ENCODE measurements at regions not wholly inside any gene's neighbourhood (a gene's known extent, or its start where the extent isn't known, plus 50 kb on each side); places are given as distances from the start of the nearest gene placed in this dataset.
"Not testable (repeated sequence)": the region's sequence is repeated elsewhere in the genome, so short reads cannot be mapped to it uniquely, and the experiment has no call there.

- Histone ChIP-seq H3K4me3 (no peak overlapping the region), H3K36me3 (no peaks in the 10 kb centered on the region), H3K27me3 (no peaks in the 10 kb centered on the region), H3K27ac (no peak overlapping the region), H3K9me3 (no peaks in the 10 kb centered on the region), H3K4me1 (no peaks in the 10 kb centered on the region)
- in situ Hi-C loops (cut with MboI; ENCODE audit: low sequenced_read_pairs in 4 of 4) (no loop called here), intact Hi-C loops (cut with DNase I; ENCODE audit: low total_unique reads) (no loop called here)
- DNase-seq (no peak), ATAC-seq (no peak)
- no peak for TF ChIP-seq POLR2A (IDR thresholded peaks at IDR 0.05)
- TF ChIP-seq, protein P1, sequence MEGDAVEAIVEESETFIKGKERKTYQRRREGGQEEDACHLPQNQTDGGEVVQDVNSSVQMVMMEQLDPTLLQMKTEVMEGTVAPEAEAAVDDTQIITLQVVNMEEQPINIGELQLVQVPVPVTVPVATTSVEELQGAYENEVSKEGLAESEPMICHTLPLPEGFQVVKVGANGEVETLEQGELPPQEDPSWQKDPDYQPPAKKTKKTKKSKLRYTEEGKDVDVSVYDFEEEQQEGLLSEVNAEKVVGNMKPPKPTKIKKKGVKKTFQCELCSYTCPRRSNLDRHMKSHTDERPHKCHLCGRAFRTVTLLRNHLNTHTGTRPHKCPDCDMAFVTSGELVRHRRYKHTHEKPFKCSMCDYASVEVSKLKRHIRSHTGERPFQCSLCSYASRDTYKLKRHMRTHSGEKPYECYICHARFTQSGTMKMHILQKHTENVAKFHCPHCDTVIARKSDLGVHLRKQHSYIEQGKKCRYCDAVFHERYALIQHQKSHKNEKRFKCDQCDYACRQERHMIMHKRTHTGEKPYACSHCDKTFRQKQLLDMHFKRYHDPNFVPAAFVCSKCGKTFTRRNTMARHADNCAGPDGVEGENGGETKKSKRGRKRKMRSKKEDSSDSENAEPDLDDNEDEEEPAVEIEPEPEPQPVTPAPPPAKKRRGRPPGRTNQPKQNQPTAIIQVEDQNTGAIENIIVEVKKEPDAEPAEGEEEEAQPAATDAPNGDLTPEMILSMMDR (IDR thresholded peaks at IDR 0.05 in 4 of 5, conservative IDR thresholded peaks at IDR 0.05 in 1 of 5), result no peak
Observed at GRCh38 chr5:17999858-18000257, 365.6 kb downstream of the TAF11L14 start.

- no peak overlapping the region for H3K4me3 ChIP-seq
- in situ Hi-C loops (cut with MboI; ENCODE audit: low sequenced_read_pairs in 4 of 4) (no loop called here), intact Hi-C loops (cut with DNase I; ENCODE audit: low total_unique reads) (no loop called here)
- ATAC-seq (no peak), DNase-seq (no peak)
- H3K27me3 ChIP-seq, result no peaks in the 10 kb centered on the region
- H3K27ac ChIP-seq, result no peak overlapping the region
- H3K36me3 ChIP-seq, result no peaks in the 10 kb centered on the region
- no peaks in the 10 kb centered on the region for H3K9me3 ChIP-seq
- TF ChIP-seq, protein P1 (IDR thresholded peaks at IDR 0.05 in 4 of 5, conservative IDR thresholded peaks at IDR 0.05 in 1 of 5), result no peak
- TF ChIP-seq POLR2A (IDR thresholded peaks at IDR 0.05), result no peak
- H3K4me1 ChIP-seq, result no peaks in the 10 kb centered on the region
Observed at GRCh38 chr5:18000744-18001143, 366.5 kb downstream of the TAF11L14 start.

DNA sequence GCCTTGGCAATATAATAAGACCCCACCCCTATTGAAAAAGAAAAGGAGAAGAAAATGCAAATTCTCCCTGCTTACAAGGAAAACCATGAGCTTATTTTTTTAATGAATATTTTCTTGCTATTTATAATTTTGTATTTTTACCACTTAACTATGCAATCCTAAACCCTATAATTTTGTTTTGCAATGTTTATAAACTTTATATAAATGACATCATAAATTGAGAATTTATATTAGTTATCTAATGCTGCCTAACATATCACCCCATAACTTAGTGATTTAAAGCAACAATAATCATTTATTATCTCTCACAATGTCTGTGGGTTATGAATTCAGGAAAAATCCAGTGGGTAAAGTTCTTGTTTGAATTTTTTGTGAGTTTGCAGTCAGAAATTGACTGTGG is 369.1 kb downstream of the TAF11L14 start:
- H3K27me3 ChIP-seq, result no peaks in the 10 kb centered on the region
- in situ Hi-C loops (cut with MboI; ENCODE audit: low sequenced_read_pairs in 4 of 4), result no loop called here
- intact Hi-C loops (cut with DNase I; ENCODE audit: low total_unique reads), result no loop called here
- H3K4me3 ChIP-seq, result no peak overlapping the region
- H3K36me3 ChIP-seq, result no peaks in the 10 kb centered on the region
- no peaks in the 10 kb centered on the region for H3K9me3 ChIP-seq
- H3K27ac ChIP-seq, result no peak overlapping the region
- H3K4me1 ChIP-seq, result no peaks in the 10 kb centered on the region
- ATAC-seq (no peak), DNase-seq (no peak)
- TF ChIP-seq, protein P1 (IDR thresholded peaks at IDR 0.05 in 4 of 5, conservative IDR thresholded peaks at IDR 0.05 in 1 of 5), result no peak
- no peak for TF ChIP-seq POLR2A (IDR thresholded peaks at IDR 0.05)

DNA sequence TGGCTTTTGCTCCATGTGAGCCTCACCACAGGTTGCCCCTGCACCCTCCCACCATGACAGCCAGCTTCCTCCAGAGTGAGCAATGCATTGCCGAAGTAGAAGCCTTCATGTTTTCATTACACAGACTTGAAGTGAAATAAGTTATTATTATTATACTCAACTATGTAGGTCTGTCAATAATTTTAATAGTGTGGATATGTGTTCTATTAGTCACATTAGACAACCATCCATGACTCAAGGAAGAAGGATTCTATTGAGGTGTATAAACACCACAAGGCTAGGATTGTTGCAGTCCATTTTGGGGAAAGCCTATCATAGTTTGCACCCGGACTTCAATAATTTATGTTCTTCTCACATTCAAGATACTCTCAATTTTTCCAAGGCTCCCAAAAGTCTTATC is 369.5 kb downstream of the TAF11L14 start:
- Histone ChIP-seq H3K4me3 (no peak overlapping the region), H3K4me1 (no peaks in the 10 kb centered on the region), H3K36me3 (no peaks in the 10 kb centered on the region), H3K27me3 (no peaks in the 10 kb centered on the region), H3K9me3 (no peaks in the 10 kb centered on the region), H3K27ac (no peak overlapping the region)
- no peak for DNase-seq
- in situ Hi-C loops (cut with MboI; ENCODE audit: low sequenced_read_pairs in 4 of 4) (no loop called here), intact Hi-C loops (cut with DNase I; ENCODE audit: low total_unique reads) (no loop called here)
- TF ChIP-seq, protein P1 (IDR thresholded peaks at IDR 0.05 in 4 of 5, conservative IDR thresholded peaks at IDR 0.05 in 1 of 5), result no peak
- TF ChIP-seq POLR2A (IDR thresholded peaks at IDR 0.05), result no peak
- no peak for ATAC-seq

DNA sequence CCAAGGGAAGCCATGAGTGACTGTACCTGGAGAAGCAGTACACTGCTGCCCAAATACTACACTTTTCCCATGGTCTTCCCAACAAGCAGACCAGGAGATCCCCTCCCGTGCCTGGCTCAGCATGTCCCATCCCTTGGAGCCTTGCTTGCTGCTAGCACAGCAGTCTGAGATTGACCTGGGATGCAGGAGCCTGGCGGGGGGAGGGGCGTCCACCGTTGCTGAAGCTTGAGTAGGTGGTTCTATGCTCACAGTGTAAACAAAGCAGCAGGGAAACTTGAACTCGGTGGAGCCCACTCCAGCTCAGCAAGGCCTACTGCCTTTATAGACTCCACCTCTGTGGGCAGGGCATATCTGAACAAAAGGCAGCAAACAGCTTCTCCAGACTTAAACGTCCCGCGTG is 372.0 kb downstream of the TAF11L14 start:
- ATAC-seq; H3K27me3 ChIP-seq; in situ Hi-C loops (cut with MboI; ENCODE audit: low sequenced_read_pairs in 4 of 4); DNase-seq; H3K9me3 ChIP-seq; intact Hi-C loops (cut with DNase I; ENCODE audit: low total_unique reads); H3K36me3 ChIP-seq; H3K27ac ChIP-seq; H3K4me1 ChIP-seq; H3K4me3 ChIP-seq: not testable (repeated sequence)
